ENCODE measurements at regions not wholly inside any gene's neighbourhood (a gene's known extent, or its start where the extent isn't known, plus 50 kb on each side); places are given as distances from the start of the nearest gene placed in this dataset.
"Not testable (repeated sequence)": the region's sequence is repeated elsewhere in the genome, so short reads cannot be mapped to it uniquely, and the experiment has no call there.

- DNase-seq = no peak
Measured at GRCh38 chr14:105927096-105928060, 401.0 kb downstream of the TMEM121 start.

GRCh38 chr14:105928171-105929111 lies 402.1 kb downstream of the TMEM121 start:
- not testable (repeated sequence) for DNase-seq

GRCh38 chr14:105929327-105930081 lies 403.1 kb downstream of the TMEM121 start:
- no peak for DNase-seq

GRCh38 chr14:105930572-105930971 lies 404.2 kb downstream of the TMEM121 start:
- no peak for DNase-seq

- DNase-seq = no peak
Measured at GRCh38 chr14:105931808-105932483, 405.6 kb downstream of the TMEM121 start.

GRCh38 chr14:105933238-105933637 lies 406.9 kb downstream of the TMEM121 start:
- no peak for DNase-seq

GRCh38 chr14:105935384-105935783 lies 409.0 kb downstream of the TMEM121 start:
- no peak for DNase-seq

- no peak for DNase-seq
Measured at GRCh38 chr14:105937253-105938054, 411.1 kb downstream of the TMEM121 start.

- no peak for DNase-seq
Measured at GRCh38 chr14:105938055-105938863, 411.9 kb downstream of the TMEM121 start.

GRCh38 chr14:105938959-105939358 lies 412.6 kb downstream of the TMEM121 start:
- no peak for DNase-seq

GRCh38 chr14:105939810-105940508 lies 413.6 kb downstream of the TMEM121 start:
- no peak for DNase-seq

- DNase-seq = no peak
Measured at GRCh38 chr14:105940534-105941225, 414.3 kb downstream of the TMEM121 start.

- DNase-seq = no peak
Measured at GRCh38 chr14:105941226-105942166, 415.1 kb downstream of the TMEM121 start.

- not testable (repeated sequence) for DNase-seq
Measured at GRCh38 chr14:105942725-105943124, 416.3 kb downstream of the TMEM121 start.

GRCh38 chr14:105943973-105944602 lies 417.7 kb downstream of the TMEM121 start:
- no peak for DNase-seq

- DNase-seq = no peak
Measured at GRCh38 chr14:105944632-105945610, 418.5 kb downstream of the TMEM121 start.

Data from NCI-H1436 treated with DMSO at 0.1 percent for 48 hours (cell line).